HUES64 (cell line): ENCODE measurements at regions not wholly inside any gene's neighbourhood (a gene's known extent, or its start where the extent isn't known, plus 50 kb on each side); places are given as distances from the start of the nearest gene placed in this dataset.

Experiments
- H3K27ac ChIP-seq: 2 replicates; pipeline ENCODE4 v1.7.0; 2013; ENCODE audit warnings: low read depth, low read length, inconsistent platforms
- H3K27me3 ChIP-seq: 2 replicates; pipeline ENCODE4 v1.6.1; 2013; ENCODE audit warnings: mild to moderate bottlenecking, low read length; ENCODE audit not compliant: insufficient read depth
- H3K36me3 ChIP-seq: 2 replicates; pipeline ENCODE4 v1.6.1; 2013; ENCODE audit warnings: mild to moderate bottlenecking, low read length; ENCODE audit not compliant: insufficient read depth
- H3K4me1 ChIP-seq: 2 replicates; pipeline ENCODE4 v1.6.1; 2013; ENCODE audit warnings: mild to moderate bottlenecking, low read length, moderate library complexity; ENCODE audit not compliant: insufficient read depth
- H3K4me3 ChIP-seq: 2 replicates; pipeline ENCODE4 v1.5.1; 2013; ENCODE audit warnings: mild to moderate bottlenecking, low read length, moderate library complexity
- H3K9ac ChIP-seq: 2 replicates; pipeline ENCODE4 v1.6.1; 2013; ENCODE audit warnings: mild to moderate bottlenecking, low read depth, low read length
- H3K9me3 ChIP-seq: 2 replicates; pipeline ENCODE4 v1.6.1; 2013; ENCODE audit warnings: low read depth, low read length; ENCODE audit not compliant: insufficient read depth
- WGBS: fragments of 150-250, 120-280 bp; methylation state at CpG from one replicate; pipeline ENCODE4 v1.1.7; 2013; ENCODE audit warnings: missing lambda C conversion rate; 5-methylcytosine and 5-hydroxymethylcytosine counted together

- no peaks in the 10 kb centered on the region for H3K27me3 ChIP-seq
- H3K9ac ChIP-seq: no peak overlapping the region
- H3K27ac ChIP-seq: no peak overlapping the region
- 85% methylated on average over 2 of the region's 2 CpGs for WGBS
- no peak overlapping the region for H3K4me3 ChIP-seq
- no peaks in the 10 kb centered on the region for H3K9me3 ChIP-seq
- H3K36me3 ChIP-seq: no peaks in the 10 kb centered on the region
- peaks cover 4% of the 10 kb centered on the region; the same call in 1 of the 2 replicates for H3K4me1 ChIP-seq
Observed at GRCh38 chr14:55900749-55901148, 217.5 kb upstream of the PELI2 start.

GRCh38 chr14:55901291-55901690 lies 216.9 kb upstream of the PELI2 start:
- 83% methylated on average over 5 of the region's 5 CpGs for WGBS
- no peak overlapping the region for H3K9ac ChIP-seq
- no peaks in the 10 kb centered on the region for H3K4me1 ChIP-seq
- no peak overlapping the region for H3K27ac ChIP-seq
- H3K4me3 ChIP-seq: no peak overlapping the region
- no peaks in the 10 kb centered on the region for H3K27me3 ChIP-seq
- no peaks in the 10 kb centered on the region for H3K36me3 ChIP-seq
- H3K9me3 ChIP-seq: no peaks in the 10 kb centered on the region

- Histone ChIP-seq H3K9ac (no peak overlapping the region), H3K36me3 (no peaks in the 10 kb centered on the region), H3K4me3 (no peak overlapping the region), H3K27me3 (no peaks in the 10 kb centered on the region), H3K9me3 (no peaks in the 10 kb centered on the region), H3K4me1 (no peaks in the 10 kb centered on the region), H3K27ac (no peak overlapping the region)
- 95% methylated on average over 4 of the region's 5 CpGs for WGBS
Observed at GRCh38 chr14:55902241-55902640, 216.0 kb upstream of the PELI2 start.

GRCh38 chr14:55904086-55904485 lies 214.1 kb upstream of the PELI2 start:
- Histone ChIP-seq H3K27me3 (no peaks in the 10 kb centered on the region), H3K9ac (no peak overlapping the region), H3K36me3 (no peaks in the 10 kb centered on the region), H3K4me3 (no peak overlapping the region), H3K27ac (no peak overlapping the region), H3K4me1 (peaks cover 10% of the 10 kb centered on the region; the same call in 1 of the 2 replicates), H3K9me3 (no peaks in the 10 kb centered on the region)
- WGBS: 90% methylated on average over 5 of the region's 5 CpGs

GRCh38 chr14:55908106-55908505 lies 210.1 kb upstream of the PELI2 start:
- H3K9me3 ChIP-seq: no peaks in the 10 kb centered on the region
- no peak overlapping the region for H3K27ac ChIP-seq
- no peaks in the 10 kb centered on the region for H3K36me3 ChIP-seq
- H3K4me3 ChIP-seq: no peak overlapping the region
- H3K4me1 ChIP-seq: peaks cover 21% of the 10 kb centered on the region
- H3K9ac ChIP-seq: no peak overlapping the region
- 74% methylated on average over 1 of the region's 1 CpG for WGBS
- no peaks in the 10 kb centered on the region for H3K27me3 ChIP-seq

- no peak overlapping the region for H3K9ac ChIP-seq
- H3K27me3 ChIP-seq: no peaks in the 10 kb centered on the region
- no peaks in the 10 kb centered on the region for H3K9me3 ChIP-seq
- H3K27ac ChIP-seq: no peak overlapping the region
- peaks cover 21% of the 10 kb centered on the region for H3K4me1 ChIP-seq
- no peaks in the 10 kb centered on the region for H3K36me3 ChIP-seq
- WGBS: 95% methylated on average over 1 of the region's 1 CpG
- H3K4me3 ChIP-seq: no peak overlapping the region
Observed at GRCh38 chr14:55909879-55910278, 208.3 kb upstream of the PELI2 start.

GRCh38 chr14:55910601-55911243 lies 207.5 kb upstream of the PELI2 start:
- H3K27ac ChIP-seq: no peak overlapping the region
- H3K36me3 ChIP-seq: no peaks in the 10 kb centered on the region
- no peak overlapping the region for H3K9ac ChIP-seq
- H3K27me3 ChIP-seq: no peaks in the 10 kb centered on the region
- no peaks in the 10 kb centered on the region for H3K9me3 ChIP-seq
- WGBS: 81% methylated on average over 2 of the region's 2 CpGs
- no peak overlapping the region for H3K4me3 ChIP-seq
- H3K4me1 ChIP-seq: peaks cover 21% of the 10 kb centered on the region

GRCh38 chr14:55911776-55912175 lies 206.4 kb upstream of the PELI2 start:
- H3K9me3 ChIP-seq: no peaks in the 10 kb centered on the region
- H3K27ac ChIP-seq: no peak overlapping the region
- no peaks in the 10 kb centered on the region for H3K27me3 ChIP-seq
- no peak overlapping the region for H3K4me3 ChIP-seq
- 97% methylated on average over 4 of the region's 4 CpGs for WGBS
- H3K4me1 ChIP-seq: peaks cover 21% of the 10 kb centered on the region
- no peak overlapping the region for H3K9ac ChIP-seq
- H3K36me3 ChIP-seq: no peaks in the 10 kb centered on the region

GRCh38 chr14:55912344-55912743 lies 205.9 kb upstream of the PELI2 start:
- H3K9ac ChIP-seq: no peak overlapping the region
- H3K4me3 ChIP-seq: no peak overlapping the region
- H3K27me3 ChIP-seq: no peaks in the 10 kb centered on the region

GRCh38 chr14:55913324-55914025 lies 204.7 kb upstream of the PELI2 start:
- WGBS: 76% methylated on average over 7 of the region's 8 CpGs
- Histone ChIP-seq H3K9me3 (no peaks in the 10 kb centered on the region), H3K27me3 (no peaks in the 10 kb centered on the region), H3K36me3 (no peaks in the 10 kb centered on the region), H3K27ac (no peak overlapping the region), H3K9ac (no peak overlapping the region), H3K4me3 (no peak overlapping the region), H3K4me1 (peaks cover 12% of the 10 kb centered on the region)

More at GRCh38 chr14:55912344-55912743, 205.9 kb upstream of the PELI2 start:
- 97% methylated on average over 5 of the region's 5 CpGs for WGBS
- Histone ChIP-seq H3K27ac (no peak overlapping the region), H3K9me3 (no peaks in the 10 kb centered on the region), H3K4me1 (peaks cover 21% of the 10 kb centered on the region), H3K36me3 (no peaks in the 10 kb centered on the region)

GRCh38 chr14:55914771-55915170 lies 203.4 kb upstream of the PELI2 start:
- H3K9ac ChIP-seq: no peak overlapping the region
- H3K27me3 ChIP-seq: no peaks in the 10 kb centered on the region
- no peaks in the 10 kb centered on the region for H3K36me3 ChIP-seq
- H3K27ac ChIP-seq: no peak overlapping the region
- H3K4me1 ChIP-seq: peaks cover 12% of the 10 kb centered on the region; the same call in 1 of the 2 replicates
- no peaks in the 10 kb centered on the region for H3K9me3 ChIP-seq
- no peak overlapping the region for H3K4me3 ChIP-seq
